HepG2 (cell line): ENCODE measurements at regions not wholly inside any gene's neighbourhood (a gene's known extent, or its start where the extent isn't known, plus 50 kb on each side); places are given as distances from the start of the nearest gene placed in this dataset.

ENCODE experiments used
- CENPBD1 ChIP-seq: sonication (generic); formaldehyde crosslinking; IDR thresholded peaks from 2 replicates; pipeline ENCODE4 v1.8.0; 2022; ENCODE audit warnings: missing genetic modification reagents, low read depth, mild to moderate bottlenecking, borderline replicate concordance
- FOXK2 ChIP-seq: fragments of 450-650 bp; IDR thresholded peaks from 2 replicates; pipeline ENCODE4 v1.6.1; 2016
- HDAC1 ChIP-seq: sonication (generic); formaldehyde crosslinking; IDR thresholded peaks from 2 replicates; pipeline ENCODE4 v1.5.1; 2020; ENCODE audit warnings: mild to moderate bottlenecking, missing genetic modification reagents
- HINFP ChIP-seq: sonication (generic); formaldehyde crosslinking; IDR thresholded peaks from 2 replicates; pipeline ENCODE4 v1.4.0; 2020; ENCODE audit warnings: low read depth, mild to moderate bottlenecking, missing genetic modification reagents
- HOXA5 ChIP-seq: sonication (generic); formaldehyde crosslinking; IDR thresholded peaks from 2 replicates; pipeline ENCODE4 v1.4.0; 2020; ENCODE audit warnings: missing genetic modification reagents
- MIER3 ChIP-seq: IDR thresholded peaks from 2 replicates; pipeline ENCODE4 v1.6.1; 2016; ENCODE audit warnings: missing compliant biosample characterization, borderline replicate concordance
- PLRG1 ChIP-seq: fragments of 450-650 bp; conservative IDR thresholded peaks from 2 replicates; pipeline ENCODE4 v1.6.1; 2016
- TARDBP ChIP-seq: sonication (generic); formaldehyde crosslinking; IDR thresholded peaks from 2 replicates; pipeline ENCODE4 v1.8.0; 2022; ENCODE audit warnings: mild to moderate bottlenecking, missing genetic modification reagents
- TBP ChIP-seq: sonication (generic); formaldehyde crosslinking; IDR thresholded peaks from 2 replicates; pipeline ENCODE4 v1.5.0; 2020; ENCODE audit warnings: missing genetic modification reagents
- TIGD3 ChIP-seq: sonication (generic); formaldehyde crosslinking; IDR thresholded peaks from 2 replicates; pipeline ENCODE4 v1.5.1; 2020; ENCODE audit warnings: mild to moderate bottlenecking, missing genetic modification reagents, borderline replicate concordance
- YY1 ChIP-seq: IDR thresholded peaks from 2 replicates; pipeline ENCODE4 v1.6.1; 2011; ENCODE audit warnings: low read length, low read depth, moderate library complexity, mild to moderate bottlenecking; ENCODE audit not compliant: insufficient read depth, insufficient replicate concordance
- ZFY ChIP-seq: sonication (generic); formaldehyde crosslinking; IDR thresholded peaks from 2 replicates; pipeline ENCODE4 v1.4.0; 2020; ENCODE audit warnings: missing genetic modification reagents
- ZNF121 ChIP-seq: sonication (generic); formaldehyde crosslinking; IDR thresholded peaks from 2 replicates; pipeline ENCODE4 v1.5.0; 2020; ENCODE audit warnings: mild to moderate bottlenecking, missing genetic modification reagents
- ZNF142 ChIP-seq: sonication (generic); formaldehyde crosslinking; IDR thresholded peaks from 2 replicates; pipeline ENCODE4 v1.4.0; 2020; ENCODE audit warnings: missing genetic modification reagents
- ZNF350 ChIP-seq: sonication (generic); formaldehyde crosslinking; IDR thresholded peaks from 2 replicates; pipeline ENCODE4 v1.4.0; 2020; ENCODE audit warnings: mild to moderate bottlenecking, low read depth, missing genetic modification reagents, borderline replicate concordance
- ZNF451 ChIP-seq: sonication (generic); formaldehyde crosslinking; IDR thresholded peaks from 2 replicates; pipeline ENCODE4 v1.5.0; 2020; ENCODE audit warnings: mild to moderate bottlenecking, missing genetic modification reagents
- ZNF510 ChIP-seq: sonication (generic); formaldehyde crosslinking; IDR thresholded peaks from 2 replicates; pipeline ENCODE4 v1.4.0; 2020; ENCODE audit warnings: low read depth, mild to moderate bottlenecking, missing genetic modification reagents
- ZNF704 ChIP-seq: sonication (generic); formaldehyde crosslinking; IDR thresholded peaks from 2 replicates; pipeline ENCODE4 v1.8.1; 2023; ENCODE audit warnings: mild to moderate bottlenecking, inconsistent platforms, moderate library complexity, missing genetic modification reagents, borderline replicate concordance
- ZNF782 ChIP-seq: sonication (generic); formaldehyde crosslinking; IDR thresholded peaks from 2 replicates; pipeline ENCODE4 v1.4.0; 2020; ENCODE audit warnings: missing genetic modification reagents, mild to moderate bottlenecking, borderline replicate concordance

GRCh38 chr14:36070031-36070719 is 106.3 kb downstream of the PTCSC3 start (continued):
- TF ChIP-seq ZNF142 (CRISPR knock-in tag) (no peak), TBP (CRISPR knock-in tag) (no peak), ZFY (CRISPR knock-in tag) (no peak), HDAC1 (CRISPR knock-in tag) (no peak), ZNF782 (CRISPR knock-in tag) (no peak), FOXK2 (no peak), HOXA5 (CRISPR knock-in tag) (no peak), MIER3 (CRISPR knock-in tag) (peak; percentile 91; the same call in 1 of the 2 replicates), TIGD3 (CRISPR knock-in tag) (no peak), ZNF510 (CRISPR knock-in tag) (no peak), ZNF704 (no peak), YY1 (peak; percentile 39), PLRG1 (no peak), HINFP (CRISPR knock-in tag) (no peak; the same call in 1 of the 2 replicates), ZNF451 (CRISPR knock-in tag) (no peak), ZNF350 (CRISPR knock-in tag) (peak; percentile 56; the same call in 1 of the 2 replicates), CENPBD1 (CRISPR knock-in tag) (no peak), TARDBP (CRISPR knock-in tag) (0 out of 2 replicates have a peak, but pooled peaks have one; percentile 19), ZNF121 (CRISPR knock-in tag) (no peak)
